Keratinocyte (primary cell): ENCODE measurements at regions not wholly inside any gene's neighbourhood (a gene's known extent, or its start where the extent isn't known, plus 50 kb on each side); places are given as distances from the start of the nearest gene placed in this dataset.

Experiments used
- DNase-seq: peaks from one replicate; pipeline ENCODE4 v3.0.0-alpha.2; 2011; ENCODE audit warnings: low read depth, missing footprints, low spot score
- FAIRE-seq: peaks from 2 replicates; lab custom pipeline; 2011; peaks lifted over from hg19 to GRCh38; lab: Jason Lieb, UNC
- H2AFZ ChIP-seq: 2 replicates; pipeline ENCODE4 v1.6.0; 2012; ENCODE audit warnings: low read length, control low read depth, inconsistent platforms; ENCODE audit not compliant: control insufficient read depth
- H3K27ac ChIP-seq: 2 replicates; pipeline ENCODE4 v1.5.1; 2011; ENCODE audit warnings: low read length; ENCODE audit not compliant: control insufficient read depth, insufficient read depth
- H3K27me3 ChIP-seq: 3 replicates; pipeline ENCODE4 v1.6.0; 2011; ENCODE audit warnings: low read length; ENCODE audit not compliant: control insufficient read depth, insufficient read depth; ENCODE audit errors: extremely low read depth
- H3K36me3 ChIP-seq, 2 experiments: 2 replicates in 1 of 2; 3 replicates in 1 of 2; pipeline ENCODE4 v1.5.1; 2011; ENCODE audit warnings: low read length in 2 of 2, mild to moderate bottlenecking in 1 of 2; ENCODE audit not compliant: control insufficient read depth in 2 of 2, insufficient read depth in 2 of 2; ENCODE audit errors: extremely low read depth in 1 of 2
- H3K4me1 ChIP-seq: 3 replicates; pipeline ENCODE4 v1.5.1; 2011; ENCODE audit warnings: low read length; ENCODE audit not compliant: control insufficient read depth, insufficient read depth; ENCODE audit errors: extremely low read depth
- H3K4me2 ChIP-seq: 3 replicates; pipeline ENCODE4 v1.6.0; 2011; ENCODE audit warnings: low read depth, low read length; ENCODE audit not compliant: control insufficient read depth, insufficient read depth; ENCODE audit errors: extremely low read depth
- H3K4me3 ChIP-seq, 3 experiments: fragments of 200-600 bp in 1 of 3; sonication (generic) in 1 of 3; 2 replicates in 2 of 3; 3 replicates in 1 of 3; pipeline ENCODE4 v1.5.1; 2011 to 2016; ENCODE audit warnings: low read length in 3 of 3, mild to moderate bottlenecking in 3 of 3, control low read depth in 2 of 3, inconsistent platforms in 1 of 3, low read depth in 1 of 3, mixed read lengths in 1 of 3, mixed run types in 1 of 3, moderate library complexity in 1 of 3; ENCODE audit not compliant: control insufficient read depth in 2 of 3, insufficient read depth in 2 of 3; ENCODE audit errors: extremely low read depth in 1 of 3
- H3K79me2 ChIP-seq: 2 replicates; pipeline ENCODE4 v1.6.0; 2012; ENCODE audit warnings: low read length; ENCODE audit not compliant: control insufficient read depth, insufficient read depth
- H3K9ac ChIP-seq: 3 replicates; pipeline ENCODE4 v1.6.0; 2011; ENCODE audit warnings: low read length; ENCODE audit not compliant: control insufficient read depth, insufficient read depth; ENCODE audit errors: extremely low read depth
- H3K9me1 ChIP-seq: 3 replicates; pipeline ENCODE4 v1.6.0; 2011; ENCODE audit warnings: low read length; ENCODE audit not compliant: control insufficient read depth, insufficient read depth; ENCODE audit errors: extremely low read depth
- H3K9me3 ChIP-seq: 2 replicates; pipeline ENCODE4 v1.5.1; 2012; ENCODE audit warnings: low read depth, low read length; ENCODE audit not compliant: control insufficient read depth
- H4K20me1 ChIP-seq: 3 replicates; pipeline ENCODE4 v1.6.0; 2011; ENCODE audit warnings: low read length; ENCODE audit not compliant: control insufficient read depth, insufficient read depth; ENCODE audit errors: extremely low read depth
- EZH2 ChIP-seq: IDR thresholded peaks from one replicate; pipeline ENCODE4 v1.6.1; 2012; ENCODE audit warnings: inconsistent platforms, mild to moderate bottlenecking, low read length, moderate library complexity
- dilution Hi-C: fragments of 300-500 bp; cut with MboI; formaldehyde crosslinking; loops from one replicate; pipeline ENCODE4 v1.7.0; 2020; ENCODE audit warnings: low sequenced_read_pairs; ENCODE audit not compliant: extremely low pct_ligation_motif_present
- TF ChIP-seq, protein P1 (sequence below), 3 experiments: IDR thresholded peaks in 1 of 3; conservative IDR thresholded peaks in 1 of 3; optimal IDR thresholded peaks in 1 of 3; 2 replicates in 2 of 3; 3 replicates in 1 of 3; pipeline versions ENCODE3 to v1.5.1; 2011; ENCODE audit warnings: low read length in 3 of 3, mild to moderate bottlenecking in 3 of 3, moderate library complexity in 2 of 3, control low read depth in 1 of 3, inconsistent platforms in 1 of 3; ENCODE audit not compliant: insufficient read depth in 2 of 3; ENCODE audit errors: extremely low read depth in 1 of 3

GRCh38 chr2:39538718-39539117, 101.6 kb upstream of the MAP4K3 start:
- Histone ChIP-seq H3K79me2 (no peaks in the 10 kb centered on the region), H3K9me3 (no peaks in the 10 kb centered on the region), H3K4me3 (no peak overlapping the region), H3K4me2 (no peak overlapping the region), H3K4me1 (peaks cover 20% of the 10 kb centered on the region), H2AFZ (no peak overlapping the region), H3K9me1 (no peaks in the 10 kb centered on the region), H3K36me3 (no peaks in the 10 kb centered on the region), H3K27me3 (no peaks in the 10 kb centered on the region), H3K9ac (no peak overlapping the region), H3K27ac (no peak overlapping the region), H4K20me1 (no peaks in the 10 kb centered on the region)
- FAIRE-seq, result no peak
- dilution Hi-C loops, result no loop called here
- TF ChIP-seq, protein P1, sequence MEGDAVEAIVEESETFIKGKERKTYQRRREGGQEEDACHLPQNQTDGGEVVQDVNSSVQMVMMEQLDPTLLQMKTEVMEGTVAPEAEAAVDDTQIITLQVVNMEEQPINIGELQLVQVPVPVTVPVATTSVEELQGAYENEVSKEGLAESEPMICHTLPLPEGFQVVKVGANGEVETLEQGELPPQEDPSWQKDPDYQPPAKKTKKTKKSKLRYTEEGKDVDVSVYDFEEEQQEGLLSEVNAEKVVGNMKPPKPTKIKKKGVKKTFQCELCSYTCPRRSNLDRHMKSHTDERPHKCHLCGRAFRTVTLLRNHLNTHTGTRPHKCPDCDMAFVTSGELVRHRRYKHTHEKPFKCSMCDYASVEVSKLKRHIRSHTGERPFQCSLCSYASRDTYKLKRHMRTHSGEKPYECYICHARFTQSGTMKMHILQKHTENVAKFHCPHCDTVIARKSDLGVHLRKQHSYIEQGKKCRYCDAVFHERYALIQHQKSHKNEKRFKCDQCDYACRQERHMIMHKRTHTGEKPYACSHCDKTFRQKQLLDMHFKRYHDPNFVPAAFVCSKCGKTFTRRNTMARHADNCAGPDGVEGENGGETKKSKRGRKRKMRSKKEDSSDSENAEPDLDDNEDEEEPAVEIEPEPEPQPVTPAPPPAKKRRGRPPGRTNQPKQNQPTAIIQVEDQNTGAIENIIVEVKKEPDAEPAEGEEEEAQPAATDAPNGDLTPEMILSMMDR (optimal IDR thresholded peaks at IDR 0.05 in 1 of 3, IDR thresholded peaks at IDR 0.05 in 1 of 3, conservative IDR thresholded peaks at IDR 0.05 in 1 of 3; ENCODE audit: extremely low read depth in 1 of 3, insufficient read depth in 2 of 3, low read length in 3 of 3), result no peak
- TF ChIP-seq EZH2, result no peak
- DNase-seq, result no peak

GRCh38 chr2:39540414-39540813, 103.3 kb upstream of the MAP4K3 start:
- Histone ChIP-seq H3K9me1 (no peaks in the 10 kb centered on the region), H3K27me3 (no peaks in the 10 kb centered on the region), H3K4me3 (no peak overlapping the region), H4K20me1 (no peaks in the 10 kb centered on the region), H3K4me1 (peaks cover 3% of the 10 kb centered on the region), H3K36me3 (no peaks in the 10 kb centered on the region), H3K9me3 (no peaks in the 10 kb centered on the region), H3K9ac (no peak overlapping the region), H3K27ac (no peak overlapping the region), H3K79me2 (no peaks in the 10 kb centered on the region), H2AFZ (no peak overlapping the region), H3K4me2 (no peak overlapping the region)
- TF ChIP-seq, protein P1 (optimal IDR thresholded peaks at IDR 0.05 in 1 of 3, IDR thresholded peaks at IDR 0.05 in 1 of 3, conservative IDR thresholded peaks at IDR 0.05 in 1 of 3; ENCODE audit: extremely low read depth in 1 of 3, insufficient read depth in 2 of 3, low read length in 3 of 3), result no peak
- no peak for TF ChIP-seq EZH2
- DNase-seq (no peak), FAIRE-seq (no peak)
- dilution Hi-C loops, result no loop called here
